GM18858 (cell line): ENCODE measurements at regions not wholly inside any gene's neighbourhood (a gene's known extent, or its start where the extent isn't known, plus 50 kb on each side); places are given as distances from the start of the nearest gene placed in this dataset.
"Not testable (repeated sequence)": the region's sequence is repeated elsewhere in the genome, so short reads cannot be mapped to it uniquely, and the experiment has no call there.

Experiments used
- ATAC-seq: cut with Tn5 transposase; IDR thresholded peaks from one replicate; pipeline ENCODE4 v1.9.1; 2021; ENCODE audit not compliant: unreplicated experiment

GRCh38 chrX:5702890-5703289 lies 525.8 kb downstream of the NLGN4X start:
- ATAC-seq, result no peak

- no peak for ATAC-seq
Observed at GRCh38 chrX:5695971-5696370, 532.7 kb downstream of the NLGN4X start.

- no peak for ATAC-seq
Observed at GRCh38 chrX:5683996-5684395, 544.7 kb downstream of the NLGN4X start.

GRCh38 chrX:5681159-5681558 lies 547.5 kb downstream of the NLGN4X start:
- no peak for ATAC-seq

GRCh38 chrX:5674036-5674435 lies 554.6 kb downstream of the NLGN4X start:
- ATAC-seq, result no peak

- ATAC-seq, result peak; percentile 63
Observed at GRCh38 chrX:5672099-5672498, 556.6 kb downstream of the NLGN4X start.

GRCh38 chrX:5666689-5667088 lies 562.0 kb downstream of the NLGN4X start:
- ATAC-seq, result not testable (repeated sequence)

GRCh38 chrX:5656544-5656943 lies 572.1 kb downstream of the NLGN4X start:
- ATAC-seq, result no peak

GRCh38 chrX:5650904-5651303 lies 577.8 kb downstream of the NLGN4X start:
- no peak for ATAC-seq

- ATAC-seq, result no peak
Observed at GRCh38 chrX:5648941-5649568, 579.6 kb downstream of the NLGN4X start.

GRCh38 chrX:5646818-5647217 lies 581.8 kb downstream of the NLGN4X start:
- peak; percentile 96 for ATAC-seq

GRCh38 chrX:5644776-5645175 lies 583.9 kb downstream of the NLGN4X start:
- no peak for ATAC-seq

GRCh38 chrX:5640071-5640470 lies 588.6 kb downstream of the NLGN4X start:
- ATAC-seq, result no peak

GRCh38 chrX:5638572-5638971 lies 590.1 kb downstream of the NLGN4X start:
- ATAC-seq, result no peak

- ATAC-seq, result no peak
Observed at GRCh38 chrX:5632887-5633286, 595.8 kb downstream of the NLGN4X start.

GRCh38 chrX:5632061-5632614 lies 596.5 kb downstream of the NLGN4X start:
- ATAC-seq, result no peak

- no peak for ATAC-seq
Observed at GRCh38 chrX:5617666-5618065, 611.0 kb downstream of the NLGN4X start.

- ATAC-seq, result no peak
Observed at GRCh38 chrX:5595570-5595969, 633.1 kb downstream of the NLGN4X start.

GRCh38 chrX:5586726-5587125 lies 641.9 kb downstream of the NLGN4X start:
- no peak for ATAC-seq

GRCh38 chrX:5575407-5575806 lies 653.3 kb downstream of the NLGN4X start:
- ATAC-seq, result no peak

GRCh38 chrX:5568934-5569333 lies 659.7 kb downstream of the NLGN4X start:
- ATAC-seq, result no peak

GRCh38 chrX:5559386-5559785 lies 669.3 kb downstream of the NLGN4X start:
- no peak for ATAC-seq

- ATAC-seq, result no peak
Observed at GRCh38 chrX:5549512-5549911, 679.2 kb downstream of the NLGN4X start.
